Naive B cell (primary cell): ENCODE measurements at regions not wholly inside any gene's neighbourhood (a gene's known extent, or its start where the extent isn't known, plus 50 kb on each side); places are given as distances from the start of the nearest gene placed in this dataset.

Experiments
- ATAC-seq, 2 donors: fragments of 150-1000 bp; cut with Tn5 transposase; 2 replicates each; pipeline ENCODE4 v1.10.0; 2021; ENCODE audit warnings: low read depth in 2 of 2, mild to moderate bottlenecking in 2 of 2, moderate library complexity in 2 of 2
- DNase-seq: peaks from one replicate; pipeline ENCODE4 v3.0.0; 2022
- H3K27ac Mint-ChIP-seq, 6 donors: one replicate each; pipeline ENCODE4 v1.8.0; 2020 to 2022; ENCODE audit warnings: mild to moderate bottlenecking in 6 of 6, mixed read lengths in 6 of 6, moderate library complexity in 5 of 6, inconsistent platforms in 2 of 6
- H3K27me3 Mint-ChIP-seq, 3 donors: one replicate each; pipeline ENCODE4 v1.8.0; 2021 to 2022; ENCODE audit warnings: mixed read lengths in 3 of 3, mild to moderate bottlenecking in 1 of 3
- H3K36me3 Mint-ChIP-seq, 2 donors: one replicate each; pipeline ENCODE4 v1.8.0; 2020 to 2022; ENCODE audit warnings: mixed read lengths in 2 of 2, inconsistent platforms in 1 of 2, mild to moderate bottlenecking in 1 of 2
- H3K4me1 Mint-ChIP-seq, 3 donors: one replicate each; pipeline ENCODE4 v1.8.0; 2020 to 2022; ENCODE audit warnings: mixed read lengths in 3 of 3, inconsistent platforms in 1 of 3, mild to moderate bottlenecking in 1 of 3, moderate library complexity in 1 of 3
- H3K4me3 Mint-ChIP-seq, 8 donors: one replicate each; pipeline ENCODE4 v1.8.0; 2020 to 2022; ENCODE audit warnings: mild to moderate bottlenecking in 8 of 8, mixed read lengths in 8 of 8, moderate library complexity in 8 of 8, inconsistent platforms in 2 of 8
- H3K9me3 Mint-ChIP-seq, 7 donors: one replicate each; pipeline ENCODE4 v1.8.0; 2020 to 2022; ENCODE audit warnings: mixed read lengths in 7 of 7, mild to moderate bottlenecking in 5 of 7, inconsistent platforms in 2 of 7, moderate library complexity in 1 of 7

- DNase-seq = no peak
- Mint-ChIP-seq H3K27ac (no peak overlapping the region), H3K9me3 (peaks cover 0 to 5% (median under 1%) of the 10 kb centered on the region in 7 donors), H3K36me3 (no peaks in the 10 kb centered on the region), H3K27me3 (no peaks in the 10 kb centered on the region), H3K4me3 (no peak overlapping the region), H3K4me1 (no peaks in the 10 kb centered on the region)
- ATAC-seq = no peak
Measured at GRCh38 chr4:170623899-170624298, 534.1 kb upstream of the AADAT start.

GRCh38 chr4:170610434-170610833 is 520.7 kb upstream of the AADAT start:
- no peaks in the 10 kb centered on the region for H3K36me3 Mint-ChIP-seq

GRCh38 chr4:170599894-170600293 is 510.1 kb upstream of the AADAT start:
- H3K27ac Mint-ChIP-seq = no peak overlapping the region
- peaks cover 0 to 6% (median 1%) of the 10 kb centered on the region in 7 donors for H3K9me3 Mint-ChIP-seq
- H3K36me3 Mint-ChIP-seq = no peaks in the 10 kb centered on the region
- no peak for ATAC-seq
- no peaks in the 10 kb centered on the region for H3K27me3 Mint-ChIP-seq
- H3K4me3 Mint-ChIP-seq = no peak overlapping the region
- DNase-seq = no peak
- no peaks in the 10 kb centered on the region for H3K4me1 Mint-ChIP-seq

More at GRCh38 chr4:170610434-170610833, 520.7 kb upstream of the AADAT start:
- no peak overlapping the region for H3K27ac Mint-ChIP-seq
- H3K9me3 Mint-ChIP-seq = peaks cover 0 to 21% (median 10%) of the 10 kb centered on the region in 7 donors
- H3K4me1 Mint-ChIP-seq = no peaks in the 10 kb centered on the region
- no peak overlapping the region for H3K4me3 Mint-ChIP-seq
- H3K27me3 Mint-ChIP-seq = no peaks in the 10 kb centered on the region
- ATAC-seq (no peak), DNase-seq (no peak)

GRCh38 chr4:170591076-170591475 is 501.3 kb upstream of the AADAT start:
- DNase-seq (no peak), ATAC-seq (no peak)
- no peaks in the 10 kb centered on the region for H3K4me1 Mint-ChIP-seq
- no peaks in the 10 kb centered on the region for H3K27me3 Mint-ChIP-seq
- no peak overlapping the region for H3K27ac Mint-ChIP-seq
- no peak overlapping the region for H3K4me3 Mint-ChIP-seq
- H3K9me3 Mint-ChIP-seq = peaks cover 0 to 2% (median 0%) of the 10 kb centered on the region in 7 donors
- H3K36me3 Mint-ChIP-seq = no peaks in the 10 kb centered on the region

GRCh38 chr4:170589597-170590191 is 499.9 kb upstream of the AADAT start:
- Mint-ChIP-seq H3K4me3 (no peak overlapping the region), H3K27ac (no peak overlapping the region), H3K9me3 (peaks cover 0 to 2% (median 0%) of the 10 kb centered on the region in 7 donors), H3K36me3 (no peaks in the 10 kb centered on the region), H3K27me3 (no peaks in the 10 kb centered on the region), H3K4me1 (no peaks in the 10 kb centered on the region)
- ATAC-seq (no peak), DNase-seq (no peak)

- H3K4me1 Mint-ChIP-seq = no peaks in the 10 kb centered on the region
- H3K27me3 Mint-ChIP-seq = no peaks in the 10 kb centered on the region
- no peak for DNase-seq
- no peaks in the 10 kb centered on the region for H3K36me3 Mint-ChIP-seq
- no peak overlapping the region for H3K27ac Mint-ChIP-seq
- no peak for ATAC-seq
- no peak overlapping the region for H3K4me3 Mint-ChIP-seq
- H3K9me3 Mint-ChIP-seq = peaks cover 0 to 18% (median 7%) of the 10 kb centered on the region in 7 donors
Measured at GRCh38 chr4:170581969-170582368, 492.2 kb upstream of the AADAT start.

GRCh38 chr4:170581322-170581721 is 491.6 kb upstream of the AADAT start:
- Mint-ChIP-seq H3K36me3 (no peaks in the 10 kb centered on the region), H3K27me3 (no peaks in the 10 kb centered on the region), H3K4me3 (no peak overlapping the region), H3K27ac (no peak overlapping the region), H3K4me1 (no peaks in the 10 kb centered on the region), H3K9me3 (peaks cover 0 to 18% (median 7%) of the 10 kb centered on the region in 7 donors)
- DNase-seq (no peak), ATAC-seq (no peak)

GRCh38 chr4:170580651-170581050 is 490.9 kb upstream of the AADAT start:
- Mint-ChIP-seq H3K36me3 (no peaks in the 10 kb centered on the region), H3K9me3 (peaks cover 0 to 18% (median 7%) of the 10 kb centered on the region in 7 donors), H3K27ac (no peak overlapping the region), H3K27me3 (no peaks in the 10 kb centered on the region), H3K4me3 (no peak overlapping the region), H3K4me1 (no peaks in the 10 kb centered on the region)
- ATAC-seq = no peak
- DNase-seq = no peak

GRCh38 chr4:170538821-170539473 is 449.2 kb upstream of the AADAT start:
- no peak for DNase-seq
- Mint-ChIP-seq H3K4me3 (no peak overlapping the region), H3K36me3 (no peaks in the 10 kb centered on the region)

GRCh38 chr4:170529748-170530722 is 440.3 kb upstream of the AADAT start:
- ATAC-seq = no peak
- H3K27me3 Mint-ChIP-seq = no peaks in the 10 kb centered on the region
- H3K9me3 Mint-ChIP-seq = peaks cover 0 to 5% (median 2%) of the 10 kb centered on the region in 7 donors
- no peak overlapping the region for H3K4me3 Mint-ChIP-seq
- DNase-seq = no peak
- H3K27ac Mint-ChIP-seq = no peak overlapping the region
- H3K4me1 Mint-ChIP-seq = no peaks in the 10 kb centered on the region
- H3K36me3 Mint-ChIP-seq = no peaks in the 10 kb centered on the region

More at GRCh38 chr4:170538821-170539473, 449.2 kb upstream of the AADAT start:
- ATAC-seq = no peak
- Mint-ChIP-seq H3K27ac (peak overlapping the region in 1 of 6 donors; percentile 13), H3K9me3 (peaks cover 1 to 21% (median 11%) of the 10 kb centered on the region in 7 donors), H3K27me3 (no peaks in the 10 kb centered on the region), H3K4me1 (no peaks in the 10 kb centered on the region)

- H3K9me3 Mint-ChIP-seq = no peaks in the 10 kb centered on the region
- DNase-seq (no peak), ATAC-seq (no peak)
- no peak overlapping the region for H3K4me3 Mint-ChIP-seq
- H3K27me3 Mint-ChIP-seq = no peaks in the 10 kb centered on the region
- H3K36me3 Mint-ChIP-seq = no peaks in the 10 kb centered on the region
- H3K27ac Mint-ChIP-seq = no peak overlapping the region
- no peaks in the 10 kb centered on the region for H3K4me1 Mint-ChIP-seq
Measured at GRCh38 chr4:170526471-170526870, 436.7 kb upstream of the AADAT start.

- Mint-ChIP-seq H3K27me3 (no peaks in the 10 kb centered on the region), H3K4me1 (no peaks in the 10 kb centered on the region), H3K36me3 (no peaks in the 10 kb centered on the region), H3K9me3 (peaks cover 0 to 5% (median 0%) of the 10 kb centered on the region in 7 donors), H3K4me3 (no peak overlapping the region), H3K27ac (peak overlapping the region in 1 of 6 donors; percentile 88)
- no peak for DNase-seq
- no peak for ATAC-seq
Measured at GRCh38 chr4:170522427-170522970, 432.7 kb upstream of the AADAT start.

- Mint-ChIP-seq H3K4me3 (peak overlapping the region in 1 of 8 donors; percentile 62), H3K4me1 (no peaks in the 10 kb centered on the region), H3K27me3 (no peaks in the 10 kb centered on the region), H3K36me3 (no peaks in the 10 kb centered on the region), H3K9me3 (peaks cover 0 to 6% (median 0%) of the 10 kb centered on the region in 7 donors), H3K27ac (peak overlapping the region in 1 of 6 donors; percentile 52)
- ATAC-seq = no peak
- no peak for DNase-seq
Measured at GRCh38 chr4:170497689-170498088, 407.9 kb upstream of the AADAT start.
